Body of pancreas (tissue), 4 donors: ENCODE measurements at regions not wholly inside any gene's neighbourhood (a gene's known extent, or its start where the extent isn't known, plus 50 kb on each side); places are given as distances from the start of the nearest gene placed in this dataset.

Experiments
- CTCF ChIP-seq, 7 experiments: fragments of 450-650 bp in 4 of 7; fragments of 200-600 bp in 3 of 7; sonication (generic) in 3 of 7; IDR thresholded peaks; one replicate each; pipeline ENCODE4 v1.5.1; 2016 to 2019; ENCODE audit warnings: antibody characterized with exemption in 7 of 7
- POLR2A ChIP-seq, 3 donors: fragments of 450-650 bp; IDR thresholded peaks; one replicate each; pipeline ENCODE4 v1.6.1; 2016; ENCODE audit warnings: antibody characterized with exemption in 3 of 3, mild to moderate bottlenecking in 2 of 3

- TF ChIP-seq CTCF (IDR thresholded peaks at IDR 0.05) (no peak), POLR2A (IDR thresholded peaks at IDR 0.05) (no peak)
Measured at GRCh38 chr12:28135801-28136439, 54.3 kb upstream of the CCDC91 start.
